DMS 273 (cell line): ENCODE measurements at regions not wholly inside any gene's neighbourhood (a gene's known extent, or its start where the extent isn't known, plus 50 kb on each side); places are given as distances from the start of the nearest gene placed in this dataset.

Experiments
- DNase-seq: peaks from one replicate; lab custom pipeline; 2025; ENCODE audit not compliant: unreplicated experiment; lab: John Stamatoyannopoulos, UW

DNA sequence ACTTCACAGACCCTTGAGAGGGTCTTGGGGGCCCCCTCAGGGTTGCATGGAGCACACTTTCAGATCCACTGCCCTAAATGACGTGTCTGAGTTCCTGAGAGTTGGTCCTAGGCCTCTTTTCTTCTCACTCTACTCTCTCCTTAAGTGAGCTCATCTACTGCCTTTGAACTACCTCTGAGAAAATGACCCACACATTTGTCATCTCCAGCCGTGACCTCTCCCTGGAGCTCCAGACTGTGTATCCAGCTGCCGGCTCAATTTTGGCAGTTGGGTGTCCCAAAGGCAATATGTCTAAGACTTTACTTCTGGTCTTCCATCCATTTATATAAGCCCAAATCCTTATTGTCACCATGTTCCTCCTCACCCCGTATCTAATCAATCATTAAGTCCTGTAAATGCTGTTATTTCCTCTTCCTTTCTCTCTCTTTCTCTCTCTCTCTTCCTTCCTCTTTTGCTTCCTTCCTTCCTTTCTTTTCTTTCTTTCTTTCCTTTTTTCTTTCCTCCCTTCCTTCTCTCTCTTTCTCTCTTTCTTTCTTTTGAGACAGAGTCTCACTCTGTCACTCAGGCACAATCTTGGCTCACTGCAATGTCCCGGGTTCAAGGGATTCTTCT, 51.2 kb upstream of the HSPA9 start:
- DNase-seq = no peak

DNA sequence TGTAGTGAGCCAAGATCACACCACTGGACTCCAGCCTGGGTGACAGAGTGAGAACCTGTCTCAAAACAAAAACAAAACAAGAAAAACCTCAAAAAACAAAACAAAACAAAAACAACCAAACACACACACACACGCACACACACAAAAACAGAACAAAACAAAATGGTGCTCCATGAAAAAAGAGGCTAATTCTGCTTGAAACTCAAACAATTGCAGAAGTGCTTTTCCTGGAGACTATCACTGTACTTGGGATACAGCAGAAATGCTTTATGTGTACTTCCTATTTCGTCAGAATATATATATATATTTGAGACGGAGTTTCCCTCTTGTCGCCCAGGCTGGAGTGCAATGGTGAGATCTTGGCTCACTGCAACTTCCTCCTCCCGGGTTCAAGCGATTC, 49.9 kb upstream of the HSPA9 start:
- DNase-seq = no peak
